GM12878 (cell line): ENCODE measurements at regions not wholly inside any gene's neighbourhood (a gene's known extent, or its start where the extent isn't known, plus 50 kb on each side); places are given as distances from the start of the nearest gene placed in this dataset.

Experiments used
- CTCF ChIP-seq, 3 experiments: IDR thresholded peaks in 2 of 3; conservative IDR thresholded peaks in 1 of 3; 2 replicates each; pipeline ENCODE4 v1.5.1; 2011; ENCODE audit warnings: low read depth in 3 of 3, low read length in 3 of 3, mild to moderate bottlenecking in 3 of 3, control low read depth in 2 of 3, moderate library complexity in 2 of 3, inconsistent platforms in 1 of 3, mixed read lengths in 1 of 3; ENCODE audit not compliant: control insufficient read depth in 2 of 3, insufficient read depth in 1 of 3; ENCODE audit errors: extremely low read depth in 1 of 3
- ZZZ3 ChIP-seq: IDR thresholded peaks from 2 replicates; pipeline ENCODE4 v1.6.1; 2011; ENCODE audit warnings: low read depth; ENCODE audit not compliant: control insufficient read depth, insufficient read length

- TF ChIP-seq CTCF (IDR thresholded peaks at IDR 0.05 in 2 of 3, conservative IDR thresholded peaks at IDR 0.05 in 1 of 3; ENCODE audit: control insufficient read depth in 2 of 3, extremely low read depth in 1 of 3, insufficient read depth in 1 of 3, low read depth in 3 of 3, low read length in 3 of 3) = no peak
- TF ChIP-seq ZZZ3 = no peak
These were observed 168.0 kb downstream of the LY86 start for GRCh38 chr6:6756526-6756925.
